HG02763 (cell line): ENCODE measurements at regions not wholly inside any gene's neighbourhood (a gene's known extent, or its start where the extent isn't known, plus 50 kb on each side); places are given as distances from the start of the nearest gene placed in this dataset.

Source experiments
- ATAC-seq: cut with Tn5 transposase; IDR thresholded peaks from one replicate; pipeline ENCODE4 v1.9.1; 2021; ENCODE audit warnings: mild to moderate bottlenecking, moderate library complexity; ENCODE audit not compliant: unreplicated experiment

DNA sequence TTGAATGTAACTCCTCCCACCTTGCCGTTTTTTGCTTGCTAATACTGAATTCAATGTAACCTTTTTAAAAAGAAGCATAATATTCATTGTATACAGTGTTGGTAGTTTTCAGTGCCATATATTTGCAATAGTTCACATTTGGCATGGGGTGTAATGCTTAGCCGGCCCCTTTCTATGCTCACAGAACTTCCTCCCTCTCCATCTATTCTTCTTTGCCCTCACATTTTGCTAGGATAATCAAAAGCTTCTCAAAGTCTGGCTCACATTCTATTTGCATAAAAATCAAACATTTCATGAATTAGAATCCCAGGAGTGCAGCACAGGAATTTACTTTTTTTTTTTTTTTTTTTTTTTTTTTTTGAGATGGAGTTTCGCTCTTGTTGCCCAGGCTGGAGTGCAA lies 226.3 kb upstream of the MPDZ start:
- ATAC-seq, result no peak

DNA sequence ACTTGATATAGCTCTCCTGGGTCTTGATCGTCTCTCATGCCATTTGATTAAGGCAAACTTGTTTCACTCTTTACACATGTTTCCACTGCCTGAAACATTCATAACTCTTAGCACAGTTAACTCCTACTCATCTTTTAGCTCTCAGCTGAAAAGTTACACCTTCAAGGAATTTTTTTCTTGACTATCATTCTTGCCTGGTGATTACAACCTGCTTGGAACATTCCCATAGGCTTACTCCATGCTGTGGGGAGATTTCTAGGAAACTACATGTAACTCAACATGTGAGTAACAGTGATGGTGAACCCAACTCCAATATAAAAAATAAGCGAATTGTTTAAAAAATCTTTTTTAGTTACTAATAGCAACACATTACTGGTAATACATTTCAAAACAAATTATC lies 224.1 kb upstream of the MPDZ start:
- no peak for ATAC-seq

DNA sequence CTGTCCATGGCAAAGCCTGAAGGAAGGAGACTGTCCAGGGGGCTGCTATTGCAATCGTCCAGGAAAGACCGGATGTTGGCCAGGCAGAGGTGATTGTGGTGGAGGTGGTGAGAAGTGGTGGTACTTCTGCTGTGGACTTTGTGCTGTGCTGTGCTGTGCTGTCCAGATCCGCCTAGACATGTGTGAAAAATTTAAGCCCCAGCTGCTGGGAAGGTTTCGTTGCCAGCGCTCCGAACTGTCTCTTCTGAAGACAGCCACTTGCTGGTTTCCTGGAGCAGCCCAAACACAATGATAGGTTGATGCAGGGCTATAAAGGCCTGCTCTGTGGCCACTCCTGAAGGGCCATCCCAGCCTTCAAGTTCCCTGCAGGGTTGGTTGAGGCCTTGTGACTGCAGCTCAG lies 223.0 kb upstream of the MPDZ start:
- ATAC-seq, result no peak

DNA sequence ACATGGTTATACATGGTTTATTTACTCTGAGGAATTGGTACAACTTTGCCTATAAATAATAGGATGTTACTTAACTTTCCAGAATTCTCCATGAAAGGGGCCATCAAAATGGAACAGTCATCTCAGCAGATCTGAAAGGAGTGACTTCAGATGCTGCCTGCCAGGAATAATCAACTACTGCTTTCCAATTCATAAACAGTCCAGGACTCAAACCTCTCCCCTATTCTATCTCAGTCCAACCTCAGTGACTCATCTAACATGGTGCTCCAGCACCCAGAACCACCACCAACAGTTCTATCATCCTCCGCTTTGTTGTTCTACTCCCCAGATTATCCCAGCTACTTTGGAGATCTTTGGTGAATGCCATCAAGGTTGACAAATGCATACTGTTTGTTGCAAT lies 221.5 kb upstream of the MPDZ start:
- no peak for ATAC-seq

DNA sequence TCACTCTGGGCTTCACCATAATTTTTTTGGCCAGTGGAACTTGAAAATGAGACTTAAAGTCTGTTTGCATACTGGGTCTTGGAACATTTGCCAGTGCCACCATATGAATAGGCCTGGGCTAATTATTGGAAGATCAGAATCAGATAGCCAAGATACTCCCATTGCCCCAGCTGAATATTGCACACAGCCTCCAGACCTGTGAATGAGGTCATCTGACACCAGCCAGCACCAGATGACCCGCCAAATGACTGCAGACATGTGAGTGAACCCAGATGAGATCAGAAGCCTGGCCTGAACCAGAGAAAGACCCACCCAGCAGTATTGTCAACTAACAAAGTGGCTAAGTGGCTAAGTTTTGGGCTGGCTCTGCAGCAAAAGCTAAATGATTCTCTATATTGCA lies 220.5 kb upstream of the MPDZ start:
- ATAC-seq, result no peak

DNA sequence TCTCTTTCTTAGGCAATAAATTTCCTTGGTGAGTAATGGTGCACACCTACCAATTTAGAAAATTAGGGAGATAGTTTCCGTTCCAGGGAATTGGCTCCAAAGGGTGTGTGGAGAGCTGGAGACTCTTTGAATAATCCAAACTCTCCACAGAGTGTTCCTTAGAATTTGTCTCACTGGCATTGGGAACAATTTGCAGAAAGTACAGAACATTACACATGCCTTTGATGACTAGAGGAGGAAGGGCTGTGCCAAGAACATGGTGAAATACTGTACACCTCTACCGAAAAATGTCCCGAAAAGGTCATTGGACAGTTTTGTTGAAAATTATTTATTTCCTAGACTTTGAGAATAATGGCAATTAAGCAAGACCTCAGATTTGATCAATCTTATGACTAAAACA lies 214.2 kb upstream of the MPDZ start:
- no peak for ATAC-seq

DNA sequence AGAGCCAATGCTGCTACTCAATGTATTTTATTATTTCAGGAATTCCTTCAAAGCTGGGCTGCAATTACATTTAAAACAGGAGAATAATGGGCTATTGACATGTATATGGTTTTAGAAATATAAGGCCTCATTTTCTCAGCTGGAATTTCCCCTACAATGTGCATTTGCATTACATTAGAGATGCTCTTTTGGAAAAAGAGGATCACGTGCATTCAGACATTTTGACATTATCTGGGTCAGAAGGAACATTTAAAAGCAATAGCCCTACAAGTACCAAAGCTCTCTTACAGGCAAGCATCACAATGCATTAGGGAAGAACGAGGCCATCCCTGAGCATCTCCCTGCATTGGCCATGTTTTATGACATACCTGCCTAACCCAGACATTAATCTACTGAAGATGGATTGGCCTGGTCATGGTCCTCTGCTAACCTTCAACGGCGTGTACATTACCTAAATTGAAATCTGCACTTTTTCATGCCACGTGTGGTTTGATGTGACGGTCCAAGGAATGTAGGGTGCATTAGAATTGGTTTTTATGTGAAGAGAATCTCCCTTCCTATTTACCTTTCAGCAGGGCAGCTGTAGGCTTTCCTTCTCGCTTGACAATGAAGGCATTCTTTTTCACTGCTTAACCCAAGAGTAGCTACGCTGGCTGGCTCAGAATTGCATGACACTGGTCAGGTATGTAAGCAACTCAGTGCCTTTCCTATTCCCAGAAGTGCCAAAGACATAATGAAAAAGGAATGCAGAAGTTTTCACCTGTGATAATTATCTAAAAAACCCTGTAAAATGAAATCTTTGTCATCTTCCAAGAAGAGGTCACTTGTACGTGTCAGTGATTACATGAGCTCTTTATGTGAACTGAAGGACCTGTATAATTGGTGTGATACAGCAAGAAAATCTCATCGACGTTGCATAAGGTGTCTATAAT lies 212.3 kb upstream of the MPDZ start:
- no peak for ATAC-seq

DNA sequence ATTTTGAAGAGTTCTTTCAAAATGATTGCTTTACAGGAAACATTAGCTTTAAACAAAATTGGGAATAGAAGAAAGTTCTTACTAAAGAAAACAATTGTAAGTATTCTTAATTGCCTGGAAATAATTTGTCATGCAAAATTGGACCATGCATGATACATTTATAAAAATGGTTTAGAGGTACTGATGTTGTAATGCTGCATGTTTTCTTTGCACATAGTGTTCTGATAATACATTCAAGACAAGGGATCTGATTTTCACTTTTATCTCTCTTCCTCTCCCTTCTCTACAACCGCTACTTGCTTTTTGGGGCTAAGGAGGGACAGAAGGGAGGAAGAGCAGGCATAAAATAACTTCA lies 211.6 kb upstream of the MPDZ start:
- ATAC-seq, result no peak

DNA sequence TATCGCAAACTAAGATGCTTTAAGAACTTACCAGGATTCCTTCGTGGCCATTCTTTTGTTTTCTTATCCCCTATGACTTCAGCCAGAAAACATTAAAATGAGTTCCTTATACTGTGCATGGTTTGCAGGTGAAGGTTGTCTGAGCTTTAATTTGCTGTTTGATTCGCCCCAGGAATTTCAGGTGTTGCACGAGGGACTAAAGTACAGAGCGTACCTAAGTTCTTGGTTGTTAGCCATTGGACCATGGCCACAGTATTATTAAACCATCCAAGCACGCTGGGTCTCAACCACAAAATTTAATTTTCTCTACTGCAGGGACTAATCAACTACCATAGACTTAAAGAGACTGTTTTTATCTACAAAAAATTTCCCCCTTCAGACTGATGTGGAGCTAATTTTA lies 208.4 kb upstream of the MPDZ start:
- ATAC-seq, result no peak

DNA sequence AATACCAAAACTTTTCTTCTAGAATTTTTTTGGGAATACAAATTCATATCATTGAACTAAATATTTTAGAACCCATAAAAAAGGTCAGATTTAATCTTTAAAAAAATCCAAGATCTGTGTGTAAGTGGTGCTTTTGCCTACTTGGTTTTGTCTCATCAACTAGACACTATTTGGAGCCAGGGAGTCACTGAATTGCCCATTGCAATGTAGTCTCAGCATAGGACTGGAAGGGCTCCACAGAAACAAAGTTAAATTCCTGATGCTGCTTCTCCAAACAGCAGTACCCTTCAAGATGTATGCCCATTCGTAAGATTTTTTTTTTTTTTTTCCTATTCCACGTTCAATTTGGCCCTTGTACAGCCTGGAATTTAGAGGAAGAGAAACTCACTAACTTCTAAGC lies 208.0 kb upstream of the MPDZ start:
- ATAC-seq, result no peak

DNA sequence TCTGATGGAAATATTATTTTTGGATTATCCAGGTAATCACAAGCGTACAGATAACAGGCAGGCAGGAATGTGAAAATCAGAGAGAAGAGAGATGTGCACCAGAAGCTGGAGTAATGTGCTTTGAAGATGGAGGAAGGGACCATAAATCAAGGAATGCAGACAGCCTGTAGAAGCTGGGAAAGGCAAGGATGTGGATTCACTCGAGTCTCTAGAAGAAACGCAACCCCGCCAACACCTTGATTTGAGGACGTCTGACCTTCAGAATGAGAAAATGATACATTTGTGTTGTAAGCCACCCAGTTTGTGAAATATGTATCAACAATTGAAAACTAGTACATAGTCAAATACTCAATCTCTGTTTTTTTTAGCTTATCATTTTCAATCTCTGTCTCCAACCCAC lies 207.6 kb upstream of the MPDZ start:
- ATAC-seq, result no peak

DNA sequence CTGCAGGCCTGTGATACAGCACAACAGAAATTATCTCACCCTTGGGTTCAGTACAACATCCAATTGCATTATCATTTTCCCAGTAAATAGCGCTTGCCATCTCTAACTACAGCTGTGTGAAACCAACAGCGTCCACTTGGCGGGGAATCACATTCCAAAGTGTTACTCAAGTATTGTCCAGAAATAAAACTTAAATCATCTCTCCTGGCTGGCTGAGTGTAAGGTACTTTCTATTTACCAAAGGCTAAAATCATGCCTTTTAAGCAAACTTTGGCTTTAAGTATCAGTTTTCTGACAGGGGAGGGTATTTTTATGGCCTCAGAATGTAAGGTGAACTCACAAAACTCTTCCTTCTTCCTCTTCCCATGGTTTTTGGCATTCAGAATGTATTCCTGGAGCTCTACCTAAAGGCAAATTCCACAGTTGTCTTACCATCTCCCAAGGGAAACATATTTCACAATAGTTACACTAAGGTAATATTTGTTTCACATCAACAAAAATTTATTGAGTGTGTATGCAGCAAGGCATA lies 205.6 kb upstream of the MPDZ start:
- ATAC-seq, result no peak

DNA sequence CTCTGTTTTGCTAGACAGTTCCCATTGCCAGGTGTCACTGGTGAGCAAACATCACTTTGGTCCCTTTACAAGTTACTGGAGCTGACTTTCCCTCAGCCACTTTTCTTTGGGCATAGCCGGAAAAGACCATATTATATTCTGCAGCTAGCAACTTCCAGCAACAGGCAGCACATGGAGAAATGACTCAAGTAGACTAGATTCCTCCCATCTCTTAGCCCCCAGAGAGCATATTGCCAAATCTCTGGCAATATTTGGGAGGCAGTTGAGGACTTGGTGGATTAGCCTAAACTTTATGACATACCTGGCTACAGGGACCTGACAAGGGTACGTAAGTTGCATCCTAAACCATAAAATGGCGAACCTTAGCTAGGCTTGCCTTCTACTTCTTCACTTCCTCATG lies 204.7 kb upstream of the MPDZ start:
- no peak for ATAC-seq

DNA sequence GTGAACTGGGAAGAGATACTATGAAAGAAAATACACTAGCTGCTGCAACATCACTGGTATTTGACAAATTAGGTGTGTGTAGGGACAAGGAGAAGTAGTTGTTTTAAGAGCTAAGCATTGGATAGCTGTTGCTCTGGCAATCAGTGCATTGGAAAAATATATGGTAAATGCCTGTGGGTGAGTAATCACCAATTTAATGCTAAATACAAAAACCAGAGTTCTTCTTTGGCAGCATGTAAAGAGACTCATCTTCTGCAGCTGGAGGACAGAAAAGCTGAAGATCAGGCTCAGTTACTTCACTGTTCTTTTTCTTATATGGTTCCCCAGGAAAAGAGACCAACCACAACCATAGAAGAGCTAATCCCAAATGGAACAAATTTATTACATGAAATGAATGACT lies 201.8 kb upstream of the MPDZ start:
- ATAC-seq, result no peak

DNA sequence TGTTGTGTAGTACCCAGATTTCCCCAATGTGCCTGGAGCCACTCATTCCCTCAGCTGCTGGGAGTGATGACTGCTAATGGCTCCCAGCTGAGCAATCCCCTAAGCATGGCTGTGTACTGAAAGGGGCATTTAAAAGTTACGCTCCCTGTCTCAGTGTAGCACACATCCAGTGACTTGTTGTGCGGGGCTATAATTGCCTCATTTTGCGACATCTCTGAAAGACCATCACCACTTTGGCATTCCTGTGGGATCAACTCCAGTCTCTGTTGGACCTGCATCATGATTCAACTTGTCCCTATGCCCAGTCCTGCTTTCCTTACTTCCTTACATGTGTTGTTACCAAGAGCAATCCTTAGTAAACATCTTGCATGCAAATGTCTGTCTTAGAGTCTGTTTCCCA lies 201.2 kb upstream of the MPDZ start:
- ATAC-seq, result no peak

DNA sequence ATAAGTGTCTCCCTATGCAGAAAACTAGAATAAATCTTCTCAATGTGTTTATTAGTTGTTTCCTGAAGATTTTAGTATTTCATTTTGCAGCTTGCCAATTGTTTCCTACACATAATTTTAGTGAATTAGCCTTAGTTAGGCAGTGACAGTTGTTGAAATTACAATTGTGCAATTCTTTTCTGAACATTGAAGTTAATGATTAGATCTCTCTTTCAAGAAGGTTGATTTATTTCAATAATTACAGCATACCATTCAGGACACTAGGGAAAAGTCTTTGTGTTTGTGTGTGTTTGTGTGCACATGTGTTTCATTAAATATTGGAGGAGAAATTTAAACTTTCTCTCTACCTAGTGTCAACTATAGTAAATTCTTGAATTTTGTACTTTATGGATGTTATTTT lies 199.6 kb upstream of the MPDZ start:
- ATAC-seq, result no peak

DNA sequence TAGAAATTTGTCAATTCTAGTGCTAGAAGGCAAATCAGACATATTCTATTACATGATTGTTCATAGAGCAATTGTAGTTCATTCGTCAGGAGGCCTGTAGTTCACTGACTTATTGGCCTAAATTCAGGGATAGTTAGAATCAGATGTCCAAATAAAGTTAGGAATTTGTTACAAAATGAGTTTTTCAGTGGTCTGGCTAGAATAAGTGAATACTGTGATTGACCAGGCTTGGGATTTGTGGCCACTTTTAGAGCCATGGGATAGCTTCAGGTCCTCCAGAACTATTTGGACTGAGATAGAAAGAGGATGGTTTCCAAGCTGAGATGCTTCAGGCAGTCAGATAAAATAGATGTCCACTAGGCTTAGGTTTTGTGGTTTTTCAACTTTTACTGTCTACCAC lies 199.1 kb upstream of the MPDZ start:
- no peak for ATAC-seq

DNA sequence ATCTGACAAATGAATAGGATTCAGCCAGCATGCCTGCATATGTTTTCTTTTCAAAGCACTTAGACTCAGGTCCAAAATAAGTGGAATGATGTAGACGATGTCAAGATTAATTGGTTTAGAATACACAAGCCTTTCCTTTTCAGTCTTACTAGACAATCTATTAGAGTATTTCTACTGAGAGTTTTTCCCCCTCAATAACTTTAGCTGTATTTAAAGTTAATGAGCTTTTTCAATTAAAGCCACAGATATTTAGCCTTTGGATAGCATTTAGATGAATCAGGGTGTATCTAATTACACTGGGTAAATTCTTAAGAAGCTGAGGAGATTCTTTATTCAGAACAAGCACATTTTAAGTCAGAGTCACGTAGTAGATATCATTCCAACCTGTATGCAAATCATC lies 198.7 kb upstream of the MPDZ start:
- no peak for ATAC-seq

DNA sequence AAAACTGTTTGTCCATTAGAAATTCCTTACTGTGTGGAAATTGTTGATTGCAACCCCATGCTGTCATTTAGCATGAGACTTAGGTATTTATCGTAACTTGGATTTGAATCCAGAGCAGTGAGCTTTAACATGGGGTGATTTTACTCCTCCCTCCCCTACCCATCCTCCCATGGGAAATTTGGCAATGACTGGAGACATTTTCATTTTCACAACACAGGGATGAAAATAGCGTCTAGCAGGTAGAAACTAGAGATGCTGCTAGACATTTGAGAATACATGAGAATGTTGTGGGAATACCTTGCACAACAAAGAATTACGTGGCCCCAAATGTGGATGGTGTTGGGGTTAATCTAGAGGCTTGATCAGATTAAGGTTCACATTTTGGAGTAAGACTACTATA lies 191.3 kb upstream of the MPDZ start:
- ATAC-seq, result no peak

DNA sequence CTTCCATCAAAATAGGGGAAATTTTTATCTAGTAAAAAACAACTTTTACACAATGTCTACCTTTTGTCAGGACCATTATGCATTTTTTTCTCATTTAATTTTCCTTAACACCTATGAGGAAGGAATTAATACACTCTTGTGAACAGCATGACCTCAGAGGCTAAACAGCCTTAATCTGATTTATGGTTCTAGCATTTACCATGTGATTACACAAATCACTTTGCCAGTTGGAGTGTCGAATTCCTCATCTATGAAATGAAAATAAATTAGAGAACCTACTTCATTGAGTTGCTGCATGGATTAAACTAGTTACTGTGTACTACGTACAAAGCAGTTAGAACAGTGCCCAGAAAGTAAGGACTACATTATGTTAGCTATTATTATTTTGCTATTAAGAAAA lies 187.7 kb upstream of the MPDZ start:
- no peak for ATAC-seq

DNA sequence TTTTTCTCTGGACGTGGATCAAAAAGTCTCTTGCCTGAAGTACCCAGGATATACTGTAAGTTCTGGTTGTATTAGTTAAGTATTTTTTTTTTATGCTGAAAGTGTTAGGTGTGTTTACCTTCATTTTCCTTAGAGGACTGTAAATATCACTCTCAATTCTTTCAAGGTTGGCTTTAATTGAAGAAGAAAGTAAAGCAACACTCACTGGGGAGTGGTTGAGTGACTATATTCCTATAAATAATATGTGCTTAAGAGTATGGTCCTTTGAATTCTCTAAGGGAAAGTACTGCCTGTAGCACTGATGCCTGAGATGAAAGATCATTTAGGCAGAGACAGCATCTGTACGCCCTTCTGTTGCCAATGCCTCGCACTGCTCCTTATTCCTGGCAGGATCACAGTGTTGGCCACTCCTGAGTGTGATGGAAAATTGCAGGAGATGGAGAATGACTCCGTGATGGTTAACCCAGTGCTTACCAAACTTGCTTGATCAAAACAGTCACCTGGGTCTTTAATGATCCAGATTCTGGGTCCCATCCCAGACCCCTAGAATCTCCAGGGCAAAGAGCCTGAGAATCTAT lies 182.0 kb upstream of the MPDZ start:
- no peak for ATAC-seq

DNA sequence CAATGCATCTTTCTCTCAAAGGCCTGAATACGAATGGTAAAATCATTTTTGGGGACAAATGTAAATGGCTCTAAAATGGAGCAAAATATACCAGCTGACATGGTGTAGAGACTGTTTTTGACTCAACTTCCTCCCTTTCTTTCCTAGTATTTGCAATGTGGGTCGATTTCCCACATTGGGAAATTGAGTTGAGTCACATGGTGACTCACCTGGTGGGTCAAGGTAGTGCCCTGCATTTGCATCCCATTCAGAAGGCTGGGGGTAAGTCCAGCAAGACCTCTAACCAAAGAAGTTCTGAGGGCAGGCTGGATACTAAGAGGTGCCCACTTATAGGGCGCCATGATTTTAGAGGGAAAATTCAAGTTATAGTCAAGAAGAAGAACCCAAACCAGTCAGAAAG lies 179.6 kb upstream of the MPDZ start:
- no peak for ATAC-seq

DNA sequence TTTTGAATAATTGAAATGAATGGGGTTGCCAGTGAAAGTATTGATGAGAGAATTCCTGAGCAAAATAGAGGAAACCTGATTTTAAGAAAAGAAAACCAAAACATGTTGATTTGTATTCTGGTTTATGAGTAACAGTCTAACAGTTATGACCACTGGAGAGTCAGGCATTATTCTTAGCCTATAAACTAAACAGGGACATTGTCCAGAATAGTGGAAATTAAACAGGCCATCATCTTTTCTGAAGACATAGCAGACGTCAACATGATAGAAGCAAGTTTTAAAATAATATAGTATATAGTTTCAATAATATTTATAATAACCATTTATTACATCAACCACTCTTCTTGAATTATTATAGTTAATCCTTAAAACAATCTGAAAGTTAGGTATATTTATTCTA lies 178.3 kb upstream of the MPDZ start:
- no peak for ATAC-seq
